ENCODE measurements at regions not wholly inside any gene's neighbourhood (a gene's known extent, or its start where the extent isn't known, plus 50 kb on each side); places are given as distances from the start of the nearest gene placed in this dataset.
"Not testable (repeated sequence)": the region's sequence is repeated elsewhere in the genome, so short reads cannot be mapped to it uniquely, and the experiment has no call there.

- not testable (repeated sequence) for DNase-seq
Measured at GRCh38 chr6:20346948-20347347, 54.7 kb upstream of the E2F3 start.

DNA sequence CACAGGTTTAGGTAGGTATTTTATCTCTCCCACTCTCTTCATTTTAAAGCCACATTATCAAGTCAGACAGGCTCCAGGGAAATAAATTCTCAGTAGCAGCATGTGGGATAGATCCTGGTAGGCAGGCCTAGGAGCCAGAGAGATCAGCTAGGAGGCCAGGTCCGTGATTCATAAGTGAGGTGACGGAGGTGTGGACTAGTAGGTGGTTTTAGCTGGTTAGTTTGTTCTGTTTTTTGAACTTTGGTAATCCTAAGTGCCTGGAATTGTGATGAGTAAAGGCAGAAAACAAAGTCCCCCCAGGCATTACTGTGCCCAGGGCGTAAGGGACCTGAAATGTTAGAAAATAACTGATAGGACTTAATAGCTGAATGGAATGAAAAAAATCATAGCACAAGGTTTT is 53.6 kb upstream of the E2F3 start:
- DNase-seq = no peak

DNA sequence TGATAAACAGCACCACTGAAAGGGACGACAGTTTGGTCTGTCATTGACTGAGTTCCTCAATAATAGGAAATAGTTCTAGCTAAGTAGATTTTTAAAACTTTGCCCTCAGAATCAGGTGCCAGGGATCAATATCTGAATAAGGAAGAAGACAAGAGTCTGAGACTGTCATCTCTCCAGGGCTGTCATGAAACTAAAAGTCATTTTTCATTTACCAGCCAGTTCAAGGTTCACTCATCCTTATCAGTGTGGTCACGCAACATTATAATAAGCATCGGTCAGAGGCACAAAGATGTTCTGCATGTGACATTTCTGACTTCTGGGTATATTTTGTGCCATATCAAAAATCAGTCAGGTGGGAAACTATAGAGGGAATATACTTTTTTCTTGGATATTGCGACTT is 52.5 kb upstream of the E2F3 start:
- no peak for DNase-seq

- DNase-seq = no peak
Measured at GRCh38 chr6:20350215-20350614, 51.5 kb upstream of the E2F3 start.

GRCh38 chr6:20351534-20351933 is 50.1 kb upstream of the E2F3 start:
- DNase-seq = no peak

Measured in activated CD4-positive, alpha-beta T cell treated with anti-CD3 and anti-CD28 coated beads, Interleukin-2, Interleukin-6, amounts not matched to agents 100 ng/mL and 50 ng/mL, durations not matched to agents 16 hours and 8 hours (primary cell).